GM12892 (cell line): ENCODE measurements at regions not wholly inside any gene's neighbourhood (a gene's known extent, or its start where the extent isn't known, plus 50 kb on each side); places are given as distances from the start of the nearest gene placed in this dataset.

ENCODE experiments used
- POLR2A ChIP-seq: IDR thresholded peaks from 2 replicates; pipeline ENCODE4 v1.6.1; 2011; ENCODE audit warnings: low read depth, low read length, control low read depth
- POLR2AphosphoS5 ChIP-seq: IDR thresholded peaks from 2 replicates; pipeline ENCODE4 v1.6.1; 2011; ENCODE audit warnings: low read depth, low read length, control low read depth

DNA sequence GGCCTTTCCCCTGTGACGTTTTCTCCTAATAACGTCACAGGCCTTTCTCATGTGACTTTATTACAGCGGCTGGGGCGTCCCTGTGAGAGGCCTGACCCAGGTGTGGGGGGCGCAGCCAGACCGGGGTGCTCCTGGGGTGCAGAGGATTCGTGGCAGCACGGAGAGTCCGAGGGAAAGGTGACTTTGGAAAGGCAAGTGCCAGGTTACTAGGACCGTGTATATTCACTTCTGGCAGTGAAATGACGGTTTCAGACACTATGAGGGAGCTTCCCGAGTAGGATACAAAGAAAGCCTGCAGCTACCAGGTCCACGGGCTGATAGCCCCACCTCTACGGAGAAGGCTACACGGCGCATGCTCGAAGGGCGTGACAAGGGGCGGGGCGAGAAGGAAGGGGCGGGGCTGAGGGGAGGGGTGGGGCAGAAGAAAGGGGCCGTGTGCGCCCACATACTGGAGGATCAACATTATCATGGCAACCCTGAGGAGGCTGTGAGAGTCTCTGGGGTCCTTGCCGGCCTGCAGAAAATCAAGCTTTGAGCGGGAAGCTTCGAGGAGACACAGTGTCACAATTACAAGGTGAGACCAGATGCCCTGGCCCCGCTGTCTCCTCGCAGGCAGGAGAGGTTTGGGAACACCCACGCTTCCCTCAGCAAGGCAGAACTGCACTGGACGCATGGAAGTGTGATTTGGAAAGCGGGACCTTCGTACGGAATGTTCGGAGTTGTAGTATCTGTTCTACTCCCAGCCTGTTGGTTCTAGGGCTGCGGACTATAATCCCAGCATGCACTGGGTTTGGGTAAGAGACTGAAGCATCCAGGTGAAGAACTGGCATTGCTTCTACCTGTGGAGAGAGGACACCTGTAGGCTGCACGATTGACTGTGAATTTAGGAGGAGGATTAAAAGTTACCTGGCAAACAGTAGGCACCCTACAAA, 54.4 kb upstream of the ZNF337 start:
- no peak for TF ChIP-seq POLR2A
- no peak for TF ChIP-seq POLR2AphosphoS5
